IMR-90 (cell line): ENCODE measurements at regions not wholly inside any gene's neighbourhood (a gene's known extent, or its start where the extent isn't known, plus 50 kb on each side); places are given as distances from the start of the nearest gene placed in this dataset.

Source experiments
- ATAC-seq: fragments of 200-7000 bp; cut with Tn5 transposase; 2 replicates; pipeline ENCODE4 v1.9.1; 2020; ENCODE audit warnings: low read depth, mild to moderate bottlenecking, moderate library complexity
- BruUV-seq: library from RNA; stranded (reverse); fragments of 400-500 nt; replicated peaks from 2 replicates; lab custom pipeline; 2021; lab: Mats Ljungman, UMichigan
- CTCF ChIA-PET: fragments of 300-600 bp; formaldehyde crosslinking; extraction: SDS; loops from one replicate; lab custom pipeline; 2021; ENCODE audit warnings: antibody characterized with exemption; lab: Yijun Ruan, JAX
- POLR2A ChIA-PET: fragments of 300-600 bp; sonication (Branson Sonifier 250); formaldehyde crosslinking; loops from one replicate; lab custom pipeline; 2022; ENCODE audit warnings: antibody characterized with exemption; ENCODE audit not compliant: unreplicated experiment; lab: Charles Lee
- DNase-seq: peaks from one replicate; pipeline ENCODE4 v3.0.0; 2013
- H2AFZ ChIP-seq: replicated peaks from 2 replicates; pipeline ENCODE3; 2013; ENCODE audit warnings: low read length, mild to moderate bottlenecking; ENCODE audit not compliant: poor library complexity
- H2AK5ac ChIP-seq: 2 replicates; pipeline ENCODE4 v1.6.1; 2013; ENCODE audit warnings: low read depth, low read length, inconsistent platforms
- H2AK9ac ChIP-seq: replicated peaks from 2 replicates; pipeline ENCODE3; 2013; ENCODE audit warnings: mild to moderate bottlenecking, low read depth, low read length, moderate library complexity; ENCODE audit not compliant: poor library complexity
- H2BK120ac ChIP-seq: 2 replicates; pipeline ENCODE4 v1.6.1; 2013; ENCODE audit warnings: low read depth, low read length, inconsistent platforms
- H2BK15ac ChIP-seq: 3 replicates; pipeline ENCODE4 v1.6.1; 2013; ENCODE audit warnings: low read depth, low read length, inconsistent platforms
- H2BK20ac ChIP-seq: 2 replicates; pipeline ENCODE4 v1.6.1; 2013; ENCODE audit warnings: low read depth, mild to moderate bottlenecking, inconsistent platforms, low read length, moderate library complexity
- H2BK5ac ChIP-seq: 2 replicates; pipeline ENCODE4 v1.6.1; 2013; ENCODE audit warnings: mild to moderate bottlenecking, low read depth, low read length, inconsistent platforms; ENCODE audit not compliant: poor library complexity, severe bottlenecking
- H3K14ac ChIP-seq: replicated peaks from 2 replicates; pipeline ENCODE4 v1.6.1; 2013; ENCODE audit warnings: low read depth, low read length, inconsistent platforms
- H3K18ac ChIP-seq: 2 replicates; pipeline ENCODE4 v1.6.1; 2013; ENCODE audit warnings: low read depth, low read length, control low read depth
- H3K23ac ChIP-seq: 2 replicates; pipeline ENCODE4 v1.6.1; 2013; ENCODE audit warnings: low read depth, low read length, inconsistent platforms
- H3K27ac ChIP-seq: 2 replicates; pipeline ENCODE4 v1.5.1; 2013; ENCODE audit warnings: mild to moderate bottlenecking, control low read depth, low read length; ENCODE audit not compliant: insufficient read depth
- H3K27me3 ChIP-seq: 2 replicates; pipeline ENCODE4 v1.6.1; 2013; ENCODE audit warnings: low read length; ENCODE audit not compliant: control insufficient read depth, insufficient read depth
- H3K36me3 ChIP-seq: 2 replicates; pipeline ENCODE4 v1.6.1; 2013; ENCODE audit warnings: low read length, mixed read lengths; ENCODE audit not compliant: control insufficient read depth, insufficient read depth
- H3K4ac ChIP-seq: 2 replicates; pipeline ENCODE4 v1.6.1; 2013; ENCODE audit warnings: low read depth, low read length, inconsistent platforms
- H3K4me1 ChIP-seq: 2 replicates; pipeline ENCODE4 v1.6.1; 2013; ENCODE audit warnings: low read length, mixed read lengths; ENCODE audit not compliant: control insufficient read depth, insufficient read depth
- H3K4me2 ChIP-seq: 2 replicates; pipeline ENCODE4 v1.6.1; 2013; ENCODE audit warnings: low read depth, mild to moderate bottlenecking, control low read depth, low read length, moderate library complexity
- H3K4me3 ChIP-seq: 2 replicates; pipeline ENCODE4 v1.5.1; 2013; ENCODE audit warnings: low read depth, mild to moderate bottlenecking, control low read depth, low read length, moderate library complexity; ENCODE audit not compliant: insufficient read depth
- H3K56ac ChIP-seq: 2 replicates; pipeline ENCODE4 v1.6.1; 2013; ENCODE audit warnings: low read length, inconsistent platforms; ENCODE audit not compliant: insufficient read depth; ENCODE audit errors: extremely low read depth
- H3K79me1 ChIP-seq, 2 experiments: 2 replicates each; pipeline ENCODE4 v1.6.1; 2013; ENCODE audit warnings: low read length in 2 of 2, inconsistent platforms in 1 of 2, low read depth in 1 of 2
- H3K9ac ChIP-seq: 2 replicates; pipeline ENCODE4 v1.6.1; 2013; ENCODE audit warnings: low read depth, low read length, control low read depth
- H3K9me1 ChIP-seq: 2 replicates; pipeline ENCODE4 v1.6.1; 2013; ENCODE audit warnings: low read length, inconsistent platforms; ENCODE audit not compliant: insufficient read depth
- H3K9me3 ChIP-seq: 2 replicates; pipeline ENCODE4 v1.6.1; 2013; ENCODE audit warnings: low read length; ENCODE audit not compliant: control insufficient read depth, insufficient read depth
- H4K20me1 ChIP-seq: 2 replicates; pipeline ENCODE4 v1.6.1; 2013; ENCODE audit warnings: low read length, inconsistent platforms; ENCODE audit not compliant: insufficient read depth
- H4K5ac ChIP-seq: 2 replicates; pipeline ENCODE4 v1.6.1; 2013; ENCODE audit warnings: mild to moderate bottlenecking, low read depth, low read length, control low read depth
- H4K8ac ChIP-seq, 2 experiments: 2 replicates each; pipeline ENCODE4 v1.6.1; 2013; ENCODE audit warnings: low read depth in 2 of 2, low read length in 2 of 2, control low read depth in 1 of 2, inconsistent platforms in 1 of 2
- H4K91ac ChIP-seq: 2 replicates; pipeline ENCODE4 v1.6.1; 2013; ENCODE audit warnings: low read depth, low read length, inconsistent platforms; ENCODE audit not compliant: insufficient read depth
- BHLHE40 ChIP-seq: fragments of 150-350 bp; IDR thresholded peaks from 2 replicates; pipeline ENCODE4 v1.6.1; 2016; ENCODE audit warnings: mild to moderate bottlenecking, low read depth, low read length
- CEBPB ChIP-seq: IDR thresholded peaks from 2 replicates; pipeline ENCODE4 v1.6.1; 2012; ENCODE audit warnings: low read depth, low read length, improper control_type of control experiment
- CHD1 ChIP-seq: IDR thresholded peaks from 2 replicates; pipeline ENCODE4 v1.6.1; 2012; ENCODE audit warnings: low read depth, low read length, improper control_type of control experiment
- MAFK ChIP-seq: IDR thresholded peaks from 2 replicates; pipeline ENCODE4 v1.6.1; 2012; ENCODE audit warnings: low read depth, low read length, improper control_type of control experiment
- MAZ ChIP-seq: IDR thresholded peaks from 2 replicates; pipeline ENCODE4 v1.6.1; 2012; ENCODE audit warnings: low read depth, mild to moderate bottlenecking, low read length, improper control_type of control experiment, moderate library complexity, borderline replicate concordance
- MXI1 ChIP-seq: IDR thresholded peaks from 2 replicates; pipeline ENCODE4 v1.6.1; 2012; ENCODE audit warnings: low read depth, mild to moderate bottlenecking, low read length, moderate library complexity, borderline replicate concordance
- NFE2L2 ChIP-seq: fragments of 150-350 bp; IDR thresholded peaks from 2 replicates; pipeline ENCODE4 v1.6.1; 2016; ENCODE audit warnings: low read depth, mild to moderate bottlenecking, low read length
- POLR2A ChIP-seq: IDR thresholded peaks from 2 replicates; pipeline ENCODE4 v1.6.1; 2012; ENCODE audit warnings: mild to moderate bottlenecking, low read depth, low read length
- RAD21 ChIP-seq: IDR thresholded peaks from 2 replicates; pipeline ENCODE4 v1.6.1; 2012; ENCODE audit warnings: low read length, improper control_type of control experiment
- RCOR1 ChIP-seq: IDR thresholded peaks from 2 replicates; pipeline ENCODE4 v1.6.1; 2012; ENCODE audit warnings: mild to moderate bottlenecking, low read length, improper control_type of control experiment; ENCODE audit not compliant: insufficient replicate concordance
- dilution Hi-C: fragments of 300-500 bp; cut with HindIII; formaldehyde crosslinking; loops from one replicate; pipeline ENCODE4 v1.14.3; 2018; ENCODE audit warnings: low sequenced_read_pairs; ENCODE audit not compliant: unreplicated experiment
- in situ Hi-C: fragments of 300-500 bp; cut with MboI; formaldehyde crosslinking; loops from 3 replicates; pipeline ENCODE4 v1.14.3; 2019; ENCODE audit warnings: low sequenced_read_pairs, inconsistent platforms, mixed read lengths
- intact Hi-C: fragments of 100-400 bp; cut with micrococcal nuclease; formaldehyde crosslinking; loops from 2 replicates; pipeline ENCODE4 v1.10.0; 2022
- TF ChIP-seq, protein P1 (sequence below): fragments of 150-350 bp; IDR thresholded peaks from 2 replicates; pipeline ENCODE4 v1.6.1; 2017; ENCODE audit warnings: mild to moderate bottlenecking, antibody characterized with exemption, low read length, low read depth

DNA sequence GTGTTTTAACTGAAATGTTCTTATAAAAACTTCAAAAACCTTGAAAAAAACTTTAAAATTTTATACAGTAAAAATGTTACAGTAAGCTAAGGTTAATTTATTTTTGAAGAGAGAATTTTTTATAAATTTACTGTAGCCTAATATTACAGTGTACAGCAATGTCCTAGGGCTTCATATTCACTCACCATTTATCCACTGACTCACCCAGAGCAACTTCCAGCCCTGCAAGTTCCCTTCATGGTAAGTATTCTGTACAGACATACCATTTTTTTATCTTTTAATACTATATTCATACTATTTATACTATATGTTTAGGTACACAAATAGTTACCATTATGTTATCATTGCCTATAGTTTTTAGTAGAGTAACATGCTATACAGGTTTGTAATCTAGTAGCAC lies 396.7 kb upstream of the MMADHC start:
- H4K91ac ChIP-seq: no peak overlapping the region
- H3K56ac ChIP-seq: no peak overlapping the region
- no peak overlapping the region for H3K23ac ChIP-seq
- dilution Hi-C loops (no loop called here), intact Hi-C loops (no loop called here), in situ Hi-C loops (no loop called here)
- H2BK120ac ChIP-seq: no peak overlapping the region
- ATAC-seq (no peak), DNase-seq (no peak)
- no peak overlapping the region for H3K18ac ChIP-seq
- ChIA-PET POLR2A (no interaction called here), CTCF (no interaction called here)
- H2AK9ac ChIP-seq: no peak overlapping the region
- no TSS peak for BruUV-seq
- H3K4me2 ChIP-seq: no peak overlapping the region
- no peaks in the 10 kb centered on the region for H3K27me3 ChIP-seq
- no peak overlapping the region for H3K27ac ChIP-seq
- no peak overlapping the region for H3K4ac ChIP-seq
- H3K9ac ChIP-seq: no peak overlapping the region
- no peak overlapping the region for H4K8ac ChIP-seq
- no peaks in the 10 kb centered on the region for H3K9me3 ChIP-seq
- H3K36me3 ChIP-seq: no peaks in the 10 kb centered on the region
- H3K4me3 ChIP-seq: no peak overlapping the region
- no peaks in the 10 kb centered on the region for H3K4me1 ChIP-seq
- H2BK15ac ChIP-seq: no peak overlapping the region
- TF ChIP-seq BHLHE40 (no peak), RCOR1 (no peak), MAFK (no peak), MAZ (no peak), POLR2A (no peak), RAD21 (no peak), CEBPB (no peak), MXI1 (no peak), CHD1 (no peak), NFE2L2 (no peak)
- TF ChIP-seq, protein P1, sequence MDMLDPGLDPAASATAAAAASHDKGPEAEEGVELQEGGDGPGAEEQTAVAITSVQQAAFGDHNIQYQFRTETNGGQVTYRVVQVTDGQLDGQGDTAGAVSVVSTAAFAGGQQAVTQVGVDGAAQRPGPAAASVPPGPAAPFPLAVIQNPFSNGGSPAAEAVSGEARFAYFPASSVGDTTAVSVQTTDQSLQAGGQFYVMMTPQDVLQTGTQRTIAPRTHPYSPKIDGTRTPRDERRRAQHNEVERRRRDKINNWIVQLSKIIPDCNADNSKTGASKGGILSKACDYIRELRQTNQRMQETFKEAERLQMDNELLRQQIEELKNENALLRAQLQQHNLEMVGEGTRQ: no peak
- H3K79me1 ChIP-seq: no peaks in the 10 kb centered on the region
- 0 out of 2 replicates have a peak, but pooled peaks cover 3% of the 10 kb centered on the region for H3K9me1 ChIP-seq
- no peak overlapping the region for H2BK5ac ChIP-seq
- no peak overlapping the region for H2AK5ac ChIP-seq
- H2AFZ ChIP-seq: no peak overlapping the region
- H2BK20ac ChIP-seq: no peak overlapping the region
- no peak overlapping the region for H3K14ac ChIP-seq
- no peak overlapping the region for H4K5ac ChIP-seq
- no peaks in the 10 kb centered on the region for H4K20me1 ChIP-seq
